Stimulated activated CD4-positive, alpha-beta T cell treated with anti-CD3 and anti-CD28 coated beads, Interleukin-2, amount 100 ng/mL, for 4 hours (primary cell): ENCODE measurements at regions not wholly inside any gene's neighbourhood (a gene's known extent, or its start where the extent isn't known, plus 50 kb on each side); places are given as distances from the start of the nearest gene placed in this dataset.
"Not testable (repeated sequence)": the region's sequence is repeated elsewhere in the genome, so short reads cannot be mapped to it uniquely, and the experiment has no call there.

ENCODE experiments used
- DNase-seq: peaks from one replicate; pipeline ENCODE4 v3.0.0-alpha.2; 2020; ENCODE audit warnings: low read depth

GRCh38 chr4:10898072-10898471, 213.5 kb upstream of the CLNK start:
- no peak for DNase-seq

- no peak for DNase-seq
Observed at GRCh38 chr4:10897076-10897475, 212.5 kb upstream of the CLNK start.

GRCh38 chr4:10893395-10893794, 208.8 kb upstream of the CLNK start:
- DNase-seq = no peak

- DNase-seq = no peak
Observed at GRCh38 chr4:10891866-10892265, 207.3 kb upstream of the CLNK start.

GRCh38 chr4:10889819-10890218, 205.3 kb upstream of the CLNK start:
- DNase-seq = no peak

- DNase-seq = no peak
Observed at GRCh38 chr4:10879411-10880110, 195.0 kb upstream of the CLNK start.

GRCh38 chr4:10878861-10879260, 194.3 kb upstream of the CLNK start:
- no peak for DNase-seq

GRCh38 chr4:10877076-10877475, 192.5 kb upstream of the CLNK start:
- no peak for DNase-seq

- no peak for DNase-seq
Observed at GRCh38 chr4:10875144-10875799, 190.7 kb upstream of the CLNK start.

- no peak for DNase-seq
Observed at GRCh38 chr4:10873809-10874208, 189.2 kb upstream of the CLNK start.

GRCh38 chr4:10872833-10873517, 188.4 kb upstream of the CLNK start:
- DNase-seq = no peak

- no peak for DNase-seq
Observed at GRCh38 chr4:10866666-10867065, 182.1 kb upstream of the CLNK start.

- no peak for DNase-seq
Observed at GRCh38 chr4:10861036-10861435, 176.5 kb upstream of the CLNK start.

GRCh38 chr4:10856271-10856782, 171.8 kb upstream of the CLNK start:
- no peak for DNase-seq

- no peak for DNase-seq
Observed at GRCh38 chr4:10853196-10853595, 168.6 kb upstream of the CLNK start.

- DNase-seq = no peak
Observed at GRCh38 chr4:10841697-10842096, 157.1 kb upstream of the CLNK start.

- DNase-seq = no peak
Observed at GRCh38 chr4:10837151-10837550, 152.6 kb upstream of the CLNK start.

GRCh38 chr4:10832806-10833628, 148.4 kb upstream of the CLNK start:
- DNase-seq = no peak

- no peak for DNase-seq
Observed at GRCh38 chr4:10831727-10832408, 147.3 kb upstream of the CLNK start.

- DNase-seq = not testable (repeated sequence)
Observed at GRCh38 chr4:10828918-10829538, 144.5 kb upstream of the CLNK start.

GRCh38 chr4:10821826-10822225, 137.3 kb upstream of the CLNK start:
- DNase-seq = no peak
